Mesendoderm (in vitro differentiated cells): ENCODE measurements at regions not wholly inside any gene's neighbourhood (a gene's known extent, or its start where the extent isn't known, plus 50 kb on each side); places are given as distances from the start of the nearest gene placed in this dataset.

Source experiments
- DNase-seq: peaks from one replicate; pipeline ENCODE4 v3.0.0; 2013
- H2AK5ac ChIP-seq: 2 replicates; pipeline ENCODE4 v1.6.1; 2013; ENCODE audit warnings: low read length, inconsistent platforms
- H2BK120ac ChIP-seq: 2 replicates; pipeline ENCODE4 v1.6.1; 2013; ENCODE audit warnings: low read depth, mild to moderate bottlenecking, low read length, moderate library complexity, mixed read lengths
- H2BK15ac ChIP-seq: replicated peaks from 2 replicates; pipeline ENCODE4 v1.6.1; 2013; ENCODE audit warnings: low read depth, mild to moderate bottlenecking, moderate library complexity
- H2BK5ac ChIP-seq: 2 replicates; pipeline ENCODE4 v1.6.1; 2013; ENCODE audit warnings: low read length, inconsistent platforms
- H3K18ac ChIP-seq: 2 replicates; pipeline ENCODE4 v1.6.1; 2013; ENCODE audit warnings: mild to moderate bottlenecking, low read length, mixed read lengths
- H3K23ac ChIP-seq: one replicate; pipeline ENCODE4 v1.6.1; 2013; ENCODE audit warnings: low read length
- H3K27ac ChIP-seq: 2 replicates; pipeline ENCODE4 v1.5.1; 2013; ENCODE audit warnings: low read depth, mild to moderate bottlenecking, inconsistent platforms, low read length, moderate library complexity
- H3K27me3 ChIP-seq: 2 replicates; pipeline ENCODE4 v1.6.1; 2013; ENCODE audit warnings: low read length, control low read depth, mild to moderate bottlenecking, inconsistent platforms; ENCODE audit not compliant: insufficient read depth, poor library complexity
- H3K36me3 ChIP-seq: 2 replicates; pipeline ENCODE4 v1.6.1; 2013; ENCODE audit warnings: low read length, inconsistent platforms; ENCODE audit not compliant: control insufficient read depth, insufficient read depth
- H3K4ac ChIP-seq: one replicate; pipeline ENCODE4 v1.6.1; 2013; ENCODE audit warnings: low read depth, mild to moderate bottlenecking, low read length, moderate library complexity
- H3K4me1 ChIP-seq: 2 replicates; pipeline ENCODE4 v1.6.1; 2013; ENCODE audit warnings: low read depth, low read length, inconsistent platforms; ENCODE audit not compliant: control insufficient read depth
- H3K4me2 ChIP-seq: 2 replicates; pipeline ENCODE4 v1.6.1; 2013; ENCODE audit warnings: low read length
- H3K4me3 ChIP-seq: 2 replicates; pipeline ENCODE4 v1.5.1; 2013; ENCODE audit warnings: mild to moderate bottlenecking, low read length
- H3K56ac ChIP-seq: one replicate; pipeline ENCODE4 v1.6.1; 2013; ENCODE audit warnings: low read length
- H3K79me1 ChIP-seq: 2 replicates; pipeline ENCODE4 v1.6.1; 2013; ENCODE audit warnings: low read length, inconsistent platforms
- H3K79me2 ChIP-seq: 2 replicates; pipeline ENCODE4 v1.6.1; 2013; ENCODE audit warnings: mild to moderate bottlenecking, low read length; ENCODE audit not compliant: control insufficient read depth, insufficient read depth
- H3K9ac ChIP-seq: 2 replicates; pipeline ENCODE4 v1.6.1; 2013; ENCODE audit warnings: low read length, inconsistent platforms
- H4K5ac ChIP-seq: one replicate; pipeline ENCODE4 v1.6.1; 2013; ENCODE audit warnings: low read length
- H4K8ac ChIP-seq: one replicate; pipeline ENCODE4 v1.6.1; 2013; ENCODE audit warnings: low read depth, mild to moderate bottlenecking, control low read depth, low read length, moderate library complexity
- WGBS: extraction: QIAGEN DNeasy Blood & Tissue Kit; methylation state at CpG from one replicate; pipeline ENCODE4 v1.1.7; 2013; ENCODE audit warnings: low lambda C conversion rate, missing lambda C conversion rate; ENCODE audit not compliant: insufficient coverage; ENCODE audit errors: extremely low coverage; 5-methylcytosine and 5-hydroxymethylcytosine counted together

- no peak overlapping the region for H3K18ac ChIP-seq
- no peak overlapping the region for H2AK5ac ChIP-seq
- no peaks in the 10 kb centered on the region for H3K36me3 ChIP-seq
- no peak overlapping the region for H4K5ac ChIP-seq
- H3K4me3 ChIP-seq = no peak overlapping the region
- no peaks in the 10 kb centered on the region for H3K79me2 ChIP-seq
- no peak overlapping the region for H3K56ac ChIP-seq
- H3K27ac ChIP-seq = no peak overlapping the region
- no peak overlapping the region for H3K4ac ChIP-seq
- no peak overlapping the region for H3K23ac ChIP-seq
- H3K27me3 ChIP-seq = no peaks in the 10 kb centered on the region
- whole genome bisulfite sequencing = no CpG with 5 or more reads among the region's 8 CpGs
- H3K4me2 ChIP-seq = no peak overlapping the region
- no peak overlapping the region for H3K9ac ChIP-seq
- no peaks in the 10 kb centered on the region for H3K79me1 ChIP-seq
- no peak for DNase-seq
- no peak overlapping the region for H4K8ac ChIP-seq
- no peak overlapping the region for H2BK5ac ChIP-seq
- H2BK15ac ChIP-seq = no peak overlapping the region
- H3K4me1 ChIP-seq = no peaks in the 10 kb centered on the region
- no peak overlapping the region for H2BK120ac ChIP-seq
These were observed 482.7 kb upstream of the SETBP1 start for GRCh38 chr18:44197832-44198611.

DNA sequence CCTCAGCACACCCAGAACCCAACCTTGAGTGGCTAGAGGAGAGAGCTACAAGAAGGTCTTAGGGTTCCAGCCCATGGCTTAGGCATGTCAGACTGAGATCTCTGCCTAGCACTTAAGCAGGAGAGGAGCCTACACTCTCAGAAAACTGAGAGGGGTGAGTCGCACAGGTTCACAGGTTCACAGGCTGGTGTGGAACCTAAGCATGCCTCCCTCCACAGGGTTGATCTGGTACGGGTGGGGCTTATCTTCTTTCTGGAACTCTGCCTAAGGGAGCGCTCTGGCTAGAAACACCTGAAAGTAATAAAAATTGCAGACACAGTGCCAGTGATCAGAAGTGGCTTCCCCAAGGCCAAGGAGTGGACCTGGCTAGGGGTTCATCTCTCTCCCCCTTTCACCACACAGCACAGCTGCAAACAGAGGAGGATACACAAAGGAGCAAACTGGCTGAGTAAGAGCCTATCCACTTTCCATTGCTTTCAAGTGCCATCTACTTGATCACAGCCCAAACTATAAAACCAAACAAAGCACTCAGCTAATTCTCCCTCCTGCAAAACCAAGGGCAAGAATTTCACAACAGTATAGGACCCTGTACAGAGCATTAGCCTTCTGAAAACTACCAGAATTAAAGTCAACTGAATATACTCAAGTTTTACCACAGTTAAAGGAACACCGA is 481.9 kb upstream of the SETBP1 start:
- Histone ChIP-seq H3K4me3 (no peak overlapping the region), H2BK5ac (no peak overlapping the region)

DNA sequence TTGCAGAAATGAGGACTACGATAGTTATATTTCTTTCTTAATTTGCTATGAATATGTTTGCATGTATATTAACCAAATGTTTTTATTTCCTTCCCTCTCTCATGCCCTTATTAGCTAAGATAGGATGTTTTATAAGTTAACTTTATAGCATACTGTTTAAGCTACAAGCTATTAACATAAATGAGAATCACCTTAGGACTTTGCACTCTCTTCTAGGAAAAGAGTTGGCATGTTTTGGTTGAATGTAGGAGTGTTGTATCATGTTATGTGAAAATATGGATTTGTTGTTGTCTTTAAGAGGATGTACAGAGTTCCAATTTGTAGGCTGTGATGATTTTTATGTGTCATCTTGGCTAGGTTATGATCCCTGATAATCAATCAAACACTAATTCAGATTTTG is 467.4 kb upstream of the SETBP1 start:
- Histone ChIP-seq H3K27me3 (no peaks in the 10 kb centered on the region), H4K8ac (no peak overlapping the region), H3K4me3 (no peak overlapping the region), H2BK120ac (no peak overlapping the region), H3K4me1 (no peaks in the 10 kb centered on the region), H3K9ac (no peak overlapping the region), H3K36me3 (no peaks in the 10 kb centered on the region), H2BK15ac (no peak overlapping the region), H3K27ac (no peak overlapping the region), H3K56ac (no peak overlapping the region), H3K79me1 (no peaks in the 10 kb centered on the region), H3K18ac (no peak overlapping the region), H4K5ac (no peak overlapping the region), H3K4me2 (no peak overlapping the region), H3K79me2 (no peaks in the 10 kb centered on the region), H2BK5ac (no peak overlapping the region), H3K23ac (no peak overlapping the region), H3K4ac (no peak overlapping the region), H2AK5ac (no peak overlapping the region)
- no CpG with 5 or more reads among the region's 1 CpG for WGBS
- no peak for DNase-seq

More for the DNA sequence above, 481.9 kb upstream of the SETBP1 start:
- Histone ChIP-seq H3K56ac (no peak overlapping the region), H3K79me1 (no peaks in the 10 kb centered on the region), H3K36me3 (no peaks in the 10 kb centered on the region), H4K5ac (no peak overlapping the region), H2BK120ac (no peak overlapping the region), H2AK5ac (no peak overlapping the region), H3K27ac (no peak overlapping the region), H3K79me2 (no peaks in the 10 kb centered on the region), H2BK15ac (no peak overlapping the region), H3K4me1 (no peaks in the 10 kb centered on the region), H3K4ac (no peak overlapping the region), H3K27me3 (no peaks in the 10 kb centered on the region), H3K4me2 (no peak overlapping the region), H3K9ac (no peak overlapping the region), H3K18ac (no peak overlapping the region), H4K8ac (no peak overlapping the region), H3K23ac (no peak overlapping the region)
- DNase-seq = no peak
- WGBS = no CpG with 5 or more reads among the region's 4 CpGs

DNA sequence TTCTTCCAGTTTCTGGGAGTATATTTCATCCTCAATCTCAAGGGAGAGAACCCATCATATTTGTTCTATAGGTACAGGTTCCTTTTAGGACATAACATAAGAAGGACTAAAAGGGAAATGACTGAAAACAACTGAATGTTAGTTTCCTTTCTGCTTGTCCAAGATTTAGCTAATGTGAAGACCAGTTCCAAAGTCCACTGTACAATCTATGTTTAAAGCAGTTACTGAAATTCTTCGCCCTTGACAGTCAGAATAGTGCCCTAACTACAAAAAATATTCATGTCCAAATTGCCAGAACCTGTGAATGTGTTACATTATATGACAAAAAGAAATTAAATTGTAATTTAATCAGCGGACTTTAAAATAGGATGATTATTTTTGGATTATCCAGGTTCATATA is 466.3 kb upstream of the SETBP1 start:
- WGBS = no CpG with 5 or more reads among the region's 2 CpGs
- no peak overlapping the region for H4K5ac ChIP-seq

GRCh38 chr18:44216169-44216568 is 464.5 kb upstream of the SETBP1 start:
- Histone ChIP-seq H3K79me1 (no peaks in the 10 kb centered on the region), H3K36me3 (no peaks in the 10 kb centered on the region), H3K56ac (no peak overlapping the region), H3K23ac (no peak overlapping the region), H3K79me2 (no peaks in the 10 kb centered on the region), H2BK15ac (no peak overlapping the region), H2AK5ac (no peak overlapping the region), H3K9ac (no peak overlapping the region), H3K4me2 (no peak overlapping the region), H3K27me3 (no peaks in the 10 kb centered on the region), H3K4ac (no peak overlapping the region), H3K4me3 (no peak overlapping the region), H2BK5ac (no peak overlapping the region), H3K27ac (no peak overlapping the region), H4K8ac (no peak overlapping the region), H4K5ac (no peak overlapping the region), H2BK120ac (no peak overlapping the region), H3K18ac (no peak overlapping the region), H3K4me1 (no peaks in the 10 kb centered on the region)
- no peak for DNase-seq
- WGBS = no CpG with 5 or more reads among the region's 1 CpG

More for the DNA sequence above, 466.3 kb upstream of the SETBP1 start:
- no peak overlapping the region for H4K8ac ChIP-seq
- no peak overlapping the region for H2AK5ac ChIP-seq
- no peak overlapping the region for H3K4me2 ChIP-seq
- no peak overlapping the region for H3K27ac ChIP-seq
- H2BK5ac ChIP-seq = no peak overlapping the region
- no peak overlapping the region for H3K56ac ChIP-seq
- no peaks in the 10 kb centered on the region for H3K4me1 ChIP-seq
- H3K9ac ChIP-seq = no peak overlapping the region
- no peak overlapping the region for H2BK15ac ChIP-seq
- no peaks in the 10 kb centered on the region for H3K27me3 ChIP-seq
- H3K79me1 ChIP-seq = no peaks in the 10 kb centered on the region
- no peak overlapping the region for H2BK120ac ChIP-seq
- H3K79me2 ChIP-seq = no peaks in the 10 kb centered on the region
- no peak overlapping the region for H3K4me3 ChIP-seq
- H3K23ac ChIP-seq = no peak overlapping the region
- no peak for DNase-seq
- no peak overlapping the region for H3K4ac ChIP-seq
- H3K36me3 ChIP-seq = no peaks in the 10 kb centered on the region
- no peak overlapping the region for H3K18ac ChIP-seq
